ENCODE measurements at regions not wholly inside any gene's neighbourhood (a gene's known extent, or its start where the extent isn't known, plus 50 kb on each side); places are given as distances from the start of the nearest gene placed in this dataset.

DNA sequence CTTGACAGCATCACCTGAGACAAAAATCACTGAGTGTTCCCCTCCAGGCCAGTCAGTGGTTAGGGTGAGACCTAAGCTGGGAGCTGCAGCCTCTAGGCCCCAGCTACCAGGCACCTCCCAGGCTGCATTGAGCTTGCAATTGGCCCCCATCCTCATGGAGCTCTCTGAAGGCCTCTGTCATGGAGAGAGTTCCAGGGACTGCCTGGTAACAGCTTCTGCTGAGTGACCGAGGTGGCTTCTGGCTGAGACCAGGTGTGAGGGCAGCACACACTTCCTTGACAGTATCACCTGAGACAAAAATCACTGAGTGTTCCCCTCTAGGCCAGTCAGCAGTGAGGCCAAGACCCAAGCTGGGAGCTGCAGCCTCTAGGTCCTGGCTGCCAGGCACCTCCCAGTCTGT is 283.0 kb downstream of the SMOC2 start:
- no peaks in the 10 kb centered on the region for H3K9me3 Mint-ChIP-seq (ENCODE audit: insufficient read depth)
- no peaks in the 10 kb centered on the region for H3K27me3 Mint-ChIP-seq
- CTCF ChIA-PET: no interaction called here
- peaks cover 0 to 27% (median 0%) of the 10 kb centered on the region in 3 donors for H3K9me3 ChIP-seq (ENCODE audit: control extremely low read depth in 1 of 3, control insufficient read depth in 2 of 3, insufficient read depth in 1 of 3, low read length in 2 of 3)
- H3K27me3 ChIP-seq (replicated peaks in 1 of 4; ENCODE audit: control extremely low read depth in 1 of 4, control insufficient read depth in 3 of 4, insufficient read depth in 4 of 4, low read length in 3 of 4): no peaks in the 10 kb centered on the region
- no peaks in the 10 kb centered on the region for H4K20me1 ChIP-seq (ENCODE audit: control insufficient read depth, insufficient read depth, low read length, poor library complexity, severe bottlenecking)
- no peak overlapping the region for H3K4me3 ChIP-seq (ENCODE audit: control extremely low read depth in 1 of 5, extremely low read depth in 1 of 5, insufficient read depth in 1 of 5, low read depth in 2 of 5, low read length in 4 of 5)
- ATAC-seq (ENCODE audit: low read depth) (no peak), DNase-seq (no peak)
- H2AFZ ChIP-seq (ENCODE audit: insufficient read depth, low read depth, low read length, poor library complexity, severe bottlenecking): no peak overlapping the region
- POLR2A ChIA-PET: no interaction called here
- no peaks in the 10 kb centered on the region for H3K4me1 ChIP-seq (ENCODE audit: control insufficient read depth in 2 of 2, insufficient read depth in 2 of 2, low read length in 2 of 2)
- H3K4me1 Mint-ChIP-seq: no peaks in the 10 kb centered on the region
- WGBS (ENCODE audit: insufficient coverage): 100% methylated on average over 1 of the region's 1 CpG
- H3K27ac ChIP-seq (ENCODE audit: low read length in 2 of 2): no peak overlapping the region
- no peak overlapping the region for H3K4me3 Mint-ChIP-seq
- no peak for TF ChIP-seq EZH2 (IDR thresholded peaks at IDR 0.05; ENCODE audit: borderline replicate concordance, insufficient read depth, low read depth, low read length, poor library complexity, severe bottlenecking)
- TF ChIP-seq, protein P1, sequence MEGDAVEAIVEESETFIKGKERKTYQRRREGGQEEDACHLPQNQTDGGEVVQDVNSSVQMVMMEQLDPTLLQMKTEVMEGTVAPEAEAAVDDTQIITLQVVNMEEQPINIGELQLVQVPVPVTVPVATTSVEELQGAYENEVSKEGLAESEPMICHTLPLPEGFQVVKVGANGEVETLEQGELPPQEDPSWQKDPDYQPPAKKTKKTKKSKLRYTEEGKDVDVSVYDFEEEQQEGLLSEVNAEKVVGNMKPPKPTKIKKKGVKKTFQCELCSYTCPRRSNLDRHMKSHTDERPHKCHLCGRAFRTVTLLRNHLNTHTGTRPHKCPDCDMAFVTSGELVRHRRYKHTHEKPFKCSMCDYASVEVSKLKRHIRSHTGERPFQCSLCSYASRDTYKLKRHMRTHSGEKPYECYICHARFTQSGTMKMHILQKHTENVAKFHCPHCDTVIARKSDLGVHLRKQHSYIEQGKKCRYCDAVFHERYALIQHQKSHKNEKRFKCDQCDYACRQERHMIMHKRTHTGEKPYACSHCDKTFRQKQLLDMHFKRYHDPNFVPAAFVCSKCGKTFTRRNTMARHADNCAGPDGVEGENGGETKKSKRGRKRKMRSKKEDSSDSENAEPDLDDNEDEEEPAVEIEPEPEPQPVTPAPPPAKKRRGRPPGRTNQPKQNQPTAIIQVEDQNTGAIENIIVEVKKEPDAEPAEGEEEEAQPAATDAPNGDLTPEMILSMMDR (IDR thresholded peaks at IDR 0.05): no peak
- H3K4me2 ChIP-seq (replicated peaks; ENCODE audit: low read depth, low read length, poor library complexity, severe bottlenecking): no peak overlapping the region
- intact Hi-C loops (cut with micrococcal nuclease): no loop called here
- no peaks in the 10 kb centered on the region for H3K36me3 ChIP-seq (replicated peaks in 1 of 2; ENCODE audit: control extremely low read depth in 1 of 2, control insufficient read depth in 1 of 2, extremely low read depth in 1 of 2, insufficient read depth in 2 of 2, low read length in 1 of 2)
- no peaks in the 10 kb centered on the region for H3K79me2 ChIP-seq (ENCODE audit: control insufficient read depth, insufficient read depth, low read length)
- no peak overlapping the region for H3K9ac ChIP-seq (ENCODE audit: low read length)
- no peak overlapping the region for H3K27ac Mint-ChIP-seq

DNA sequence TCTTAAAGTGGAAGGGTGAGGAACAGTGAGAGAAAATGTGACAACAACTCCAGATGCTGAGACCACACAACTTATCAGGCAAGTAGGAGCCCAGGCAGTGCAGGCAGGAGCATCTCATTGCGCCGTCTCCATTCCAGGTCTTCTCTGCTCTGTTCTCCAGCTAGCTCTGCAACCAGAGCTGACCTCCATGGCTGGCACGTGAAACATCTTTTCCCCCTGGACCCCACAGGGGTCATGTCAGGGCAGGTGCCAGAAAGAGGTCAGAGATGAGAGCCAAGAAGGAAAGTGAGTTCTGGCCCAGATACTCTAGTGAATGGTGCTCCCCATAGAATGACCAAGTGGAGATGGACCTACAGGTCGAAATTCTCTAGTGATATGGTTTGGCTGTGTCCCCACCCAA is 281.4 kb downstream of the SMOC2 start:
- 100% methylated on average over 2 of the region's 4 CpGs for WGBS (ENCODE audit: insufficient coverage)
- H3K79me2 ChIP-seq (ENCODE audit: control insufficient read depth, insufficient read depth, low read length): no peaks in the 10 kb centered on the region
- Mint-ChIP-seq H3K4me3 (no peak overlapping the region), H3K4me1 (no peaks in the 10 kb centered on the region), H3K27me3 (no peaks in the 10 kb centered on the region), H3K27ac (no peak overlapping the region), H3K9me3 (ENCODE audit: insufficient read depth) (no peaks in the 10 kb centered on the region)
- H2AFZ ChIP-seq (ENCODE audit: insufficient read depth, low read depth, low read length, poor library complexity, severe bottlenecking): no peak overlapping the region
- TF ChIP-seq, protein P1 (IDR thresholded peaks at IDR 0.05): no peak
- TF ChIP-seq EZH2 (IDR thresholded peaks at IDR 0.05; ENCODE audit: borderline replicate concordance, insufficient read depth, low read depth, low read length, poor library complexity, severe bottlenecking): no peak
- no peaks in the 10 kb centered on the region for H3K36me3 ChIP-seq (replicated peaks in 1 of 2; ENCODE audit: control extremely low read depth in 1 of 2, control insufficient read depth in 1 of 2, extremely low read depth in 1 of 2, insufficient read depth in 2 of 2, low read length in 1 of 2)
- H3K4me2 ChIP-seq (replicated peaks; ENCODE audit: low read depth, low read length, poor library complexity, severe bottlenecking): no peak overlapping the region
- DNase-seq: no peak
- no peak for ATAC-seq (ENCODE audit: low read depth)
- no peak overlapping the region for H3K9ac ChIP-seq (ENCODE audit: low read length)
- no peaks in the 10 kb centered on the region for H4K20me1 ChIP-seq (ENCODE audit: control insufficient read depth, insufficient read depth, low read length, poor library complexity, severe bottlenecking)
- H3K27me3 ChIP-seq (replicated peaks in 1 of 4; ENCODE audit: control extremely low read depth in 1 of 4, control insufficient read depth in 3 of 4, insufficient read depth in 4 of 4, low read length in 3 of 4): no peaks in the 10 kb centered on the region
- no peak overlapping the region for H3K4me3 ChIP-seq (ENCODE audit: control extremely low read depth in 1 of 5, extremely low read depth in 1 of 5, insufficient read depth in 1 of 5, low read depth in 2 of 5, low read length in 4 of 5)
- H3K9me3 ChIP-seq (ENCODE audit: control extremely low read depth in 1 of 3, control insufficient read depth in 2 of 3, insufficient read depth in 1 of 3, low read length in 2 of 3): peaks cover 0 to 30% (median 0%) of the 10 kb centered on the region in 3 donors
- no peak overlapping the region for H3K27ac ChIP-seq (ENCODE audit: low read length in 2 of 2)
- CTCF ChIA-PET: no interaction called here
- no peaks in the 10 kb centered on the region for H3K4me1 ChIP-seq (ENCODE audit: control insufficient read depth in 2 of 2, insufficient read depth in 2 of 2, low read length in 2 of 2)
- intact Hi-C loops (cut with micrococcal nuclease): no loop called here
- POLR2A ChIA-PET: no interaction called here

All from B cell (primary cell).